SK-N-SH treated with all-trans-retinoic acid at 6 μM for 48 hours (cell line): ENCODE measurements at regions not wholly inside any gene's neighbourhood (a gene's known extent, or its start where the extent isn't known, plus 50 kb on each side); places are given as distances from the start of the nearest gene placed in this dataset.

ENCODE experiments used
- ATAC-seq: fragments of 200-7000 bp; cut with Tn5 transposase; 3 replicates; pipeline ENCODE4 v1.9.1; 2020; ENCODE audit warnings: mild to moderate bottlenecking, moderate library complexity
- ARNTL ChIP-seq: fragments of 450-650 bp; formaldehyde crosslinking; IDR thresholded peaks from 2 replicates; pipeline ENCODE4 v1.5.0; 2020; ENCODE audit warnings: low read depth, mild to moderate bottlenecking, moderate library complexity, borderline replicate concordance
- BACH2 ChIP-seq: fragments of 250-450 bp; sonication (Bioruptor Pico); IDR thresholded peaks from 2 replicates; pipeline ENCODE4 v1.9.0; 2021; ENCODE audit warnings: mild to moderate bottlenecking, borderline replicate concordance
- ESRRG ChIP-seq: fragments of 250-450 bp; sonication (Bioruptor Pico); IDR thresholded peaks from 2 replicates; pipeline ENCODE4 v1.6.1; 2021; ENCODE audit warnings: mild to moderate bottlenecking
- GLIS3 ChIP-seq: fragments of 250-450 bp; sonication (Bioruptor Pico); IDR thresholded peaks from 2 replicates; pipeline ENCODE4 v1.5.0; 2020; ENCODE audit warnings: mild to moderate bottlenecking, moderate library complexity
- ISL1 ChIP-seq: fragments of 250-450 bp; sonication (Bioruptor Pico); IDR thresholded peaks from 2 replicates; pipeline ENCODE4 v2.1.2; 2022; ENCODE audit warnings: mild to moderate bottlenecking, moderate library complexity
- OSR1 ChIP-seq: fragments of 250-450 bp; sonication (Bioruptor Pico); IDR thresholded peaks from 2 replicates; pipeline ENCODE4 v1.8.0; 2022; ENCODE audit warnings: moderate library complexity, mild to moderate bottlenecking, inconsistent platforms
- PPARA ChIP-seq: fragments of 250-450 bp; sonication (Bioruptor Pico); IDR thresholded peaks from 2 replicates; pipeline ENCODE4 v1.5.0; 2020; ENCODE audit warnings: mild to moderate bottlenecking, borderline replicate concordance
- TOX ChIP-seq: fragments of 250-450 bp; sonication (Bioruptor Pico); IDR thresholded peaks from 2 replicates; pipeline ENCODE4 v1.8.0; 2021; ENCODE audit warnings: mild to moderate bottlenecking, moderate library complexity, borderline replicate concordance
- ZC3H10 ChIP-seq: fragments of 250-450 bp; sonication (Bioruptor Pico); IDR thresholded peaks from 2 replicates; pipeline ENCODE4 v1.5.1; 2021; ENCODE audit warnings: mild to moderate bottlenecking, moderate library complexity
- ZFP3 ChIP-seq: fragments of 250-450 bp; sonication (Bioruptor Pico); IDR thresholded peaks from 2 replicates; pipeline ENCODE4 v1.5.0; 2020; ENCODE audit warnings: mild to moderate bottlenecking, moderate library complexity
- ZFP30 ChIP-seq: fragments of 450-650 bp; formaldehyde crosslinking; IDR thresholded peaks from 2 replicates; pipeline ENCODE4 v1.5.0; 2022; ENCODE audit warnings: mild to moderate bottlenecking, moderate library complexity
- ZNF565 ChIP-seq: fragments of 450-650 bp; formaldehyde crosslinking; conservative IDR thresholded peaks from 2 replicates; pipeline ENCODE4 v1.5.0; 2020; ENCODE audit warnings: low read depth, mild to moderate bottlenecking, moderate library complexity
- ZNF8 ChIP-seq: fragments of 450-650 bp; formaldehyde crosslinking; IDR thresholded peaks from 2 replicates; pipeline ENCODE4 v1.5.0; 2020; ENCODE audit warnings: mild to moderate bottlenecking, moderate library complexity
- TF ChIP-seq, protein P1 (sequence below): fragments of 250-450 bp; sonication (Bioruptor Pico); IDR thresholded peaks from 2 replicates; pipeline ENCODE4 v1.5.1; 2020; ENCODE audit warnings: low read depth, mild to moderate bottlenecking, moderate library complexity
- TF ChIP-seq, protein P2 (sequence below): fragments of 250-450 bp; sonication (Bioruptor Pico); IDR thresholded peaks from 2 replicates; pipeline ENCODE4 v1.8.0; 2020; ENCODE audit warnings: mild to moderate bottlenecking, moderate library complexity, borderline replicate concordance
- TF ChIP-seq, protein P3 (sequence below): fragments of 250-450 bp; sonication (Bioruptor Pico); IDR thresholded peaks from 2 replicates; pipeline ENCODE4 v1.8.0; 2021; ENCODE audit warnings: low read depth, mild to moderate bottlenecking, moderate library complexity, borderline replicate concordance
- TF ChIP-seq, protein P4 (sequence below): fragments of 250-450 bp; sonication (Bioruptor Pico); IDR thresholded peaks from 2 replicates; pipeline ENCODE4 v1.5.0; 2020; ENCODE audit warnings: mild to moderate bottlenecking, moderate library complexity

DNA sequence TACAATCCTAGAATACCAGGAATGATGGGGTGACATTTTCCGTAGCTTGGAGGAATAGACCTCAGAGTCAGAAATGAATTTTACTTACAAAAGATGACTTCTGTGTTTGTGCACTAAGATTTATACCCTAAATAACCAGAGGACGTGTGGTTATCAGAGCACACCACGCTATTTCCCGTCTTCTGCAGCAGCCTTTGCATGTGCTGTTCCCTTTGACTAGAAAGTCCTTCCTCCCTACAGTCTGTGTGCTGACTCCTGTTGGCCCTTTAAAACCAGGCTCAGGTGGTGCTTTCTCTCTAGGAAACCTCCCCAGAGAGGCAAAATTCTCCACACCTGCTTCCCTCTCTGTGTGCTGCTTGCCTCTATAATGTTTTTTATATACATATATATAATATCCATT lies 73.3 kb upstream of the SMNDC1 start (continued):
- TF ChIP-seq, protein P1, sequence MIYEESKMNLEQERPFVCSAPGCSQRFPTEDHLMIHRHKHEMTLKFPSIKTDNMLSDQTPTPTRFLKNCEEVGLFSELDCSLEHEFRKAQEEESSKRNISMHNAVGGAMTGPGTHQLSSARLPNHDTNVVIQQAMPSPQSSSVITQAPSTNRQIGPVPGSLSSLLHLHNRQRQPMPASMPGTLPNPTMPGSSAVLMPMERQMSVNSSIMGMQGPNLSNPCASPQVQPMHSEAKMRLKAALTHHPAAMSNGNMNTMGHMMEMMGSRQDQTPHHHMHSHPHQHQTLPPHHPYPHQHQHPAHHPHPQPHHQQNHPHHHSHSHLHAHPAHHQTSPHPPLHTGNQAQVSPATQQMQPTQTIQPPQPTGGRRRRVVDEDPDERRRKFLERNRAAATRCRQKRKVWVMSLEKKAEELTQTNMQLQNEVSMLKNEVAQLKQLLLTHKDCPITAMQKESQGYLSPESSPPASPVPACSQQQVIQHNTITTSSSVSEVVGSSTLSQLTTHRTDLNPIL, result no peak
- TF ChIP-seq PPARA (CRISPR knock-in tag), result no peak

DNA sequence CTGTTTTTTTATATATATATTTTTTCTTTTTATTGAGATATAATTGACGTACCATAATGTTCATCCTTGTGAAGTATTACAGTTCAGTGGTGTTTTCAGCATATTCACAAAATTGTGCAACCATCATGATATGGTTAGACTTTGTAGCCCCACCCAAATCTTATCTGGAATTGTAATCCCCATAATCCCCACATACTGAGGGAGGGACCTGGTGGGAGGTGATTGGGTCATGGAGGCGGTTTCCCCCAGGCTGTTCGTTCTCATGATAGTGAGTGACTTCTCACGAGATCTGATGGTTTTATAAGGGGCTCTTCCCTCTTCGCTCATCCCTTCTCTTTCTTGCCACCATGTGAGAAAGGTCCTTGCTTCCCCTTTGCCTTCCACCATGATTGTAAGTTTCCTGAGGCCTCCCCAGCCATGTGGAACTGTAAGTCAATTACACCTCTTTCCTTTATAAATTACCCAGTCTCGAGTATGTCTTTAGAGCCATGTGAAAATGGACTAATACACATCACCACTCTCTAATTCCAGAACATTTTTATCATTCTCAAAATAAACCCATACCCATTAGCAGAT lies 73.9 kb upstream of the SMNDC1 start:
- ATAC-seq, result no peak

DNA sequence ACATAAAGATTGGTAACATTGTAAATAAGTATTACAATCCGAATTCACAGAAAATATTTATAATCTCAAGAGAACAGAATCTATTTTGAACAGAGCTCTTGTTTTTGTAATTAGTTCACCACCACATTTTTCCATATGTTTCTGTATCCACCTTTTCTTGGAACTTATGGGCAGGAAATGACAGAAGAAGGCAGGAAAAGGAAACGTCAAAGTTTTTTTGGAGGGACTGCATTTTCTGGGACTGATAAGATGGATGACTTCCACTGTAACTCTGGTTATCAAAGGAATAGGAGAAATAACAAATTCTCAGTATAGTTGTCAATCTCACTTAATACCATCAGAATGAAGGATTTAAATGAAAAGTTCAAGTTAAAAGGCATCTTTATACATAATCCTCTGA lies 75.1 kb upstream of the SMNDC1 start:
- no peak for ATAC-seq
- no peak for TF ChIP-seq ZC3H10 (CRISPR knock-in tag)
- no peak for TF ChIP-seq BACH2 (CRISPR knock-in tag)
- no peak for TF ChIP-seq ESRRG (CRISPR knock-in tag)
- TF ChIP-seq ZFP3 (CRISPR knock-in tag), result no peak
- TF ChIP-seq ISL1 (CRISPR knock-in tag), result no peak
- TF ChIP-seq, protein P1, result no peak

More for the DNA sequence above, 73.9 kb upstream of the SMNDC1 start:
- TF ChIP-seq PPARA (CRISPR knock-in tag) (no peak), ESRRG (CRISPR knock-in tag) (no peak), ZNF8 (CRISPR knock-in tag) (no peak), TOX (CRISPR knock-in tag) (no peak), ISL1 (CRISPR knock-in tag) (no peak), ARNTL (CRISPR knock-in tag) (no peak), BACH2 (CRISPR knock-in tag) (no peak), ZNF565 (no peak), ZFP3 (CRISPR knock-in tag) (no peak), ZFP30 (CRISPR knock-in tag) (no peak), OSR1 (CRISPR knock-in tag) (no peak)
- TF ChIP-seq, protein P1, result no peak
- TF ChIP-seq, protein P2, sequence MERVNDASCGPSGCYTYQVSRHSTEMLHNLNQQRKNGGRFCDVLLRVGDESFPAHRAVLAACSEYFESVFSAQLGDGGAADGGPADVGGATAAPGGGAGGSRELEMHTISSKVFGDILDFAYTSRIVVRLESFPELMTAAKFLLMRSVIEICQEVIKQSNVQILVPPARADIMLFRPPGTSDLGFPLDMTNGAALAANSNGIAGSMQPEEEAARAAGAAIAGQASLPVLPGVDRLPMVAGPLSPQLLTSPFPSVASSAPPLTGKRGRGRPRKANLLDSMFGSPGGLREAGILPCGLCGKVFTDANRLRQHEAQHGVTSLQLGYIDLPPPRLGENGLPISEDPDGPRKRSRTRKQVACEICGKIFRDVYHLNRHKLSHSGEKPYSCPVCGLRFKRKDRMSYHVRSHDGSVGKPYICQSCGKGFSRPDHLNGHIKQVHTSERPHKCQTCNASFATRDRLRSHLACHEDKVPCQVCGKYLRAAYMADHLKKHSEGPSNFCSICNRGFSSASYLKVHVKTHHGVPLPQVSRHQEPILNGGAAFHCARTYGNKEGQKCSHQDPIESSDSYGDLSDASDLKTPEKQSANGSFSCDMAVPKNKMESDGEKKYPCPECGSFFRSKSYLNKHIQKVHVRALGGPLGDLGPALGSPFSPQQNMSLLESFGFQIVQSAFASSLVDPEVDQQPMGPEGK (CRISPR knock-in tag), result no peak
- TF ChIP-seq, protein P3, sequence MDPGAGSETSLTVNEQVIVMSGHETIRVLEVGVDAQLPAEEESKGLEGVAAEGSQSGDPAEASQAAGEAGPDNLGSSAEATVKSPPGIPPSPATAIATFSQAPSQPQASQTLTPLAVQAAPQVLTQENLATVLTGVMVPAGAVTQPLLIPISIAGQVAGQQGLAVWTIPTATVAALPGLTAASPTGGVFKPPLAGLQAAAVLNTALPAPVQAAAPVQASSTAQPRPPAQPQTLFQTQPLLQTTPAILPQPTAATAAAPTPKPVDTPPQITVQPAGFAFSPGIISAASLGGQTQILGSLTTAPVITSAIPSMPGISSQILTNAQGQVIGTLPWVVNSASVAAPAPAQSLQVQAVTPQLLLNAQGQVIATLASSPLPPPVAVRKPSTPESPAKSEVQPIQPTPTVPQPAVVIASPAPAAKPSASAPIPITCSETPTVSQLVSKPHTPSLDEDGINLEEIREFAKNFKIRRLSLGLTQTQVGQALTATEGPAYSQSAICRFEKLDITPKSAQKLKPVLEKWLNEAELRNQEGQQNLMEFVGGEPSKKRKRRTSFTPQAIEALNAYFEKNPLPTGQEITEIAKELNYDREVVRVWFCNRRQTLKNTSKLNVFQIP (CRISPR knock-in tag), result no peak
- TF ChIP-seq, protein P4, sequence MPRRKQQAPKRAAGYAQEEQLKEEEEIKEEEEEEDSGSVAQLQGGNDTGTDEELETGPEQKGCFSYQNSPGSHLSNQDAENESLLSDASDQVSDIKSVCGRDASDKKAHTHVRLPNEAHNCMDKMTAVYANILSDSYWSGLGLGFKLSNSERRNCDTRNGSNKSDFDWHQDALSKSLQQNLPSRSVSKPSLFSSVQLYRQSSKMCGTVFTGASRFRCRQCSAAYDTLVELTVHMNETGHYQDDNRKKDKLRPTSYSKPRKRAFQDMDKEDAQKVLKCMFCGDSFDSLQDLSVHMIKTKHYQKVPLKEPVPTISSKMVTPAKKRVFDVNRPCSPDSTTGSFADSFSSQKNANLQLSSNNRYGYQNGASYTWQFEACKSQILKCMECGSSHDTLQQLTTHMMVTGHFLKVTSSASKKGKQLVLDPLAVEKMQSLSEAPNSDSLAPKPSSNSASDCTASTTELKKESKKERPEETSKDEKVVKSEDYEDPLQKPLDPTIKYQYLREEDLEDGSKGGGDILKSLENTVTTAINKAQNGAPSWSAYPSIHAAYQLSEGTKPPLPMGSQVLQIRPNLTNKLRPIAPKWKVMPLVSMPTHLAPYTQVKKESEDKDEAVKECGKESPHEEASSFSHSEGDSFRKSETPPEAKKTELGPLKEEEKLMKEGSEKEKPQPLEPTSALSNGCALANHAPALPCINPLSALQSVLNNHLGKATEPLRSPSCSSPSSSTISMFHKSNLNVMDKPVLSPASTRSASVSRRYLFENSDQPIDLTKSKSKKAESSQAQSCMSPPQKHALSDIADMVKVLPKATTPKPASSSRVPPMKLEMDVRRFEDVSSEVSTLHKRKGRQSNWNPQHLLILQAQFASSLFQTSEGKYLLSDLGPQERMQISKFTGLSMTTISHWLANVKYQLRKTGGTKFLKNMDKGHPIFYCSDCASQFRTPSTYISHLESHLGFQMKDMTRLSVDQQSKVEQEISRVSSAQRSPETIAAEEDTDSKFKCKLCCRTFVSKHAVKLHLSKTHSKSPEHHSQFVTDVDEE (CRISPR knock-in tag), result no peak

DNA sequence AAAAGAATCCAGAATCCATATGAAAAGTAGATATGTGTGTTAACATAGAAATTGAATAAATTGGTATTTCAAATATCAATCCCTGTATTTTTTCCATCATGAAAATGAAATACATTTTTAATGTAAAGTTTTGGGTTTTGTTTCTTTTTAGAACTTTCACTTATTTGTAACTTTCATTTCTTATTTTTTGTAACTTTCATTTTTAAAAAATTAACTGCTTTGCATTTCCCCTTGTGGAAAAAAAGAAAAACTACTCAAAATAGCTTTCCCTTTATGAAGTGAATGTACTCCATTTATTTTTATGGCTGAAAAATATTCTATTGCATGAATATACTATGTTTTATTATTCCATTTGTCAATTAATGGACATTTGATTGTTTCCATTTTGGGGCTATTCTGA lies 75.6 kb upstream of the SMNDC1 start:
- no peak for ATAC-seq
- no peak for TF ChIP-seq GLIS3 (CRISPR knock-in tag)
